H1 (cell line): ENCODE measurements at regions not wholly inside any gene's neighbourhood (a gene's known extent, or its start where the extent isn't known, plus 50 kb on each side); places are given as distances from the start of the nearest gene placed in this dataset.

Experiments
- CBX8 ChIP-seq: fragments of 300-800, 300-1000 bp; sonication (generic); IDR thresholded peaks from 2 replicates; pipeline ENCODE4 v1.7.1; 2016; ENCODE audit warnings: low read depth, low read length, borderline replicate concordance
- KDM4A ChIP-seq: IDR thresholded peaks from one replicate; pipeline ENCODE4 v1.7.1; 2012; ENCODE audit warnings: low read depth, mild to moderate bottlenecking, moderate library complexity, low read length, inconsistent platforms; ENCODE audit not compliant: severe bottlenecking
- NRF1 ChIP-seq: IDR thresholded peaks from 2 replicates; pipeline ENCODE4 v1.6.1; 2011; ENCODE audit warnings: mild to moderate bottlenecking, low read depth, low read length, improper control_type of control experiment
- RFX5 ChIP-seq: IDR thresholded peaks from 2 replicates; pipeline ENCODE4 v1.6.1; 2011; ENCODE audit warnings: low read depth, low read length, improper control_type of control experiment, borderline replicate concordance
- SAP30 ChIP-seq: fragments of 300-600 bp; sonication (generic); IDR thresholded peaks from 2 replicates; pipeline ENCODE4 v1.7.1; 2012; ENCODE audit warnings: low read length, moderate library complexity, mild to moderate bottlenecking, inconsistent platforms; ENCODE audit not compliant: insufficient read depth, insufficient replicate concordance
- SIN3A ChIP-seq, 2 experiments: IDR thresholded peaks in 1 of 2; conservative IDR thresholded peaks in 1 of 2; 2 replicates each; pipeline ENCODE4 v1.6.1; 2011 to 2012; ENCODE audit warnings: low read length in 2 of 2, improper control_type of control experiment in 1 of 2, low read depth in 1 of 2, mild to moderate bottlenecking in 1 of 2
- SP2 ChIP-seq: IDR thresholded peaks from 2 replicates; pipeline ENCODE4 v1.6.1; 2012; ENCODE audit warnings: mild to moderate bottlenecking, low read length, inconsistent platforms

DNA sequence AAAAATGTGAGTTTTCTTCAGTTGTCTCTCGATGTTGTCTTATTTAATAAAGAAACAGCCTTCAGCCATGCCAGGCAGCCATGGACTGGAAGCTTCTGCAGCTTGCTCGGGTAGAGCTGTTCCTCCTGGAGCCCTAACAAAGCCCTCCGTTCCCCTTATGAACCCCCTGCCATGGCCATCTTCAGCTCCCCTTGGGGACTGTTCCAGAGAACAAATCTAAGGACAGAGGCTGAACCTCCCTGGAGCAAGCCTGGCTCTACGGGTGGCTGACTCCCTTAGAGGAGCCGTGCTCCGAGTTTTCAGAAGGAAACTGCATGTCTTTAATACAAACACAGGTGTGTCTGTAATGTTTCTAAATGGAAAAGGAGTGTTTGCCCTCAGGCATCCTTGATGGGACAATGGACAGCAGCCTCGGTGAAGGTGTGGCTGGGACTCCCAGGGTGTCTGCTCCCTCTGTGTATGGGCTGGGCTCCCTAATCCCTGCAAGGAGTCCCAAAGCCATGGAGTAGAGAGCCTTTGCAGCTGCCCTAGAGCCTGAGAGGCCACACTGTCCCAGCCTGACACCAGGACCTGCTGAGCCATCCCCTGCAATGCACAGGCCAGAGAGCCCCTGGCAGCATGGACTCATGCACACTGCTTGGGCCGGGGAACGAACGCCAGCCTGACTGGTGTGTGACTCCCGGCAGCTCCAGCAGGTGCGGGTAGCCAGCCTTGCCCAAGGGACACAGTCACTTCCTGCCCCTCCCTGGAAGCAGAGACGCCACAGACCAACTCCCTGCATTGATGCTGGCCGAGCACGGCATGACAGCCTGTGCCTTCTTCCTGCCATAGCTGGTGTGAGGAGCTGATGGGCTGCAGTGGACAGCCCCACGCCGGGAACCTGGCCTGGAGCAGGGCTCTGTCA, 381.8 kb downstream of the TCERG1L start (continued):
- TF ChIP-seq SAP30 (no peak), RFX5 (no peak), SIN3A (conservative IDR thresholded peaks at IDR 0.05 in 1 of 2, IDR thresholded peaks at IDR 0.05 in 1 of 2; ENCODE audit: low read depth in 1 of 2, low read length in 2 of 2) (no peak), SP2 (no peak), KDM4A (no peak), CBX8 (no peak), NRF1 (no peak)
